Body of pancreas (tissue), 4 donors: ENCODE measurements at regions not wholly inside any gene's neighbourhood (a gene's known extent, or its start where the extent isn't known, plus 50 kb on each side); places are given as distances from the start of the nearest gene placed in this dataset.

ENCODE experiments used
- POLR2A ChIP-seq, 3 donors: fragments of 450-650 bp; IDR thresholded peaks; one replicate each; pipeline ENCODE4 v1.6.1; 2016; ENCODE audit warnings: antibody characterized with exemption in 3 of 3, mild to moderate bottlenecking in 2 of 3
- TF ChIP-seq, protein P1 (sequence below), 7 experiments: fragments of 450-650 bp in 4 of 7; fragments of 200-600 bp in 3 of 7; sonication (generic) in 3 of 7; IDR thresholded peaks; one replicate each; pipeline ENCODE4 v1.5.1; 2016 to 2019; ENCODE audit warnings: antibody characterized with exemption in 7 of 7

DNA sequence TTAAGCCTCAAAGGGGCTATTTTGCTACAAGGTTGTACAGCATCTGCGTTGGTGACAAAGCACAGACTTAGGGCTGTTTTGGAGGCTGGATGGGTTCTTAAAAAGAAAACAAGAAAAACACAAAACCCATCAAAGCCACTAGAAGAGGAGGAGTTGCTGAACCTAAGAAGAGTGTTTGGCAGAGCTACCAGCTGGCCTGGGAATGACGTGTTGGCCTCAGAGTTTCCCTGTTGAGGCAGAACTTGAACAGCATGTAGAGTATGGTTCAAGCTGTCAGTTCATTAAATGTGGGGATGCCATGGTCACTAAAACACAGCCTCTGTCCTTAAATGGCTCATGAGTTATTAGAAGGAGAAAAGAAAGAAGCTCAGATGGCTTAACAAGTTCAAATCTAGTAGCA is 162.5 kb downstream of the TTC32 start:
- TF ChIP-seq, protein P1, sequence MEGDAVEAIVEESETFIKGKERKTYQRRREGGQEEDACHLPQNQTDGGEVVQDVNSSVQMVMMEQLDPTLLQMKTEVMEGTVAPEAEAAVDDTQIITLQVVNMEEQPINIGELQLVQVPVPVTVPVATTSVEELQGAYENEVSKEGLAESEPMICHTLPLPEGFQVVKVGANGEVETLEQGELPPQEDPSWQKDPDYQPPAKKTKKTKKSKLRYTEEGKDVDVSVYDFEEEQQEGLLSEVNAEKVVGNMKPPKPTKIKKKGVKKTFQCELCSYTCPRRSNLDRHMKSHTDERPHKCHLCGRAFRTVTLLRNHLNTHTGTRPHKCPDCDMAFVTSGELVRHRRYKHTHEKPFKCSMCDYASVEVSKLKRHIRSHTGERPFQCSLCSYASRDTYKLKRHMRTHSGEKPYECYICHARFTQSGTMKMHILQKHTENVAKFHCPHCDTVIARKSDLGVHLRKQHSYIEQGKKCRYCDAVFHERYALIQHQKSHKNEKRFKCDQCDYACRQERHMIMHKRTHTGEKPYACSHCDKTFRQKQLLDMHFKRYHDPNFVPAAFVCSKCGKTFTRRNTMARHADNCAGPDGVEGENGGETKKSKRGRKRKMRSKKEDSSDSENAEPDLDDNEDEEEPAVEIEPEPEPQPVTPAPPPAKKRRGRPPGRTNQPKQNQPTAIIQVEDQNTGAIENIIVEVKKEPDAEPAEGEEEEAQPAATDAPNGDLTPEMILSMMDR (IDR thresholded peaks at IDR 0.05) = no peak
- no peak for TF ChIP-seq POLR2A (IDR thresholded peaks at IDR 0.05)
